H1 (cell line): ENCODE measurements at regions not wholly inside any gene's neighbourhood (a gene's known extent, or its start where the extent isn't known, plus 50 kb on each side); places are given as distances from the start of the nearest gene placed in this dataset.

Experiments
- GABPA ChIP-seq: IDR thresholded peaks from 2 replicates; pipeline ENCODE4 v1.6.1; 2011; ENCODE audit warnings: mild to moderate bottlenecking, low read length, moderate library complexity, borderline replicate concordance; ENCODE audit not compliant: insufficient read depth
- GTF2F1 ChIP-seq: IDR thresholded peaks from 2 replicates; pipeline ENCODE4 v1.6.1; 2012; ENCODE audit warnings: low read depth, low read length, improper control_type of control experiment, borderline replicate concordance
- JUND ChIP-seq: IDR thresholded peaks from 2 replicates; pipeline ENCODE4 v1.6.1; 2011; ENCODE audit warnings: mild to moderate bottlenecking, improper control_type of control experiment, low read length
- KDM1A ChIP-seq: fragments of 200-600, 300-600 bp; sonication (generic); IDR thresholded peaks from 2 replicates; pipeline ENCODE4 v1.7.1; 2016; ENCODE audit warnings: mild to moderate bottlenecking, low read length, borderline replicate concordance
- POLR2A ChIP-seq, 2 experiments: IDR thresholded peaks; 1 replicate in 1 of 2; 2 replicates in 1 of 2; pipeline ENCODE4 v1.6.1; 2011; ENCODE audit warnings: low read depth in 2 of 2, low read length in 2 of 2, mild to moderate bottlenecking in 2 of 2; ENCODE audit errors: control extremely low read depth in 1 of 2
- RBBP5 ChIP-seq: IDR thresholded peaks from 2 replicates; pipeline ENCODE4 v1.7.1; 2012; ENCODE audit warnings: low read depth, mild to moderate bottlenecking, inconsistent platforms, low read length, moderate library complexity, borderline replicate concordance
- RFX5 ChIP-seq: IDR thresholded peaks from 2 replicates; pipeline ENCODE4 v1.6.1; 2011; ENCODE audit warnings: low read depth, low read length, improper control_type of control experiment, borderline replicate concordance
- TAF1 ChIP-seq: IDR thresholded peaks from 2 replicates; pipeline ENCODE4 v1.6.1; 2011; ENCODE audit warnings: mild to moderate bottlenecking, low read depth, low read length
- YY1 ChIP-seq: IDR thresholded peaks from 2 replicates; pipeline ENCODE4 v1.6.1; 2011; ENCODE audit warnings: low read depth, mild to moderate bottlenecking, low read length

GRCh38 chr14:104306450-104307040 is 168.2 kb downstream of the KIF26A start (continued):
- TF ChIP-seq GTF2F1 (no peak), JUND (no peak), TAF1 (no peak), POLR2A (IDR thresholded peaks at IDR 0.05; ENCODE audit: control extremely low read depth in 1 of 2, low read depth in 2 of 2, low read length in 2 of 2) (no peak), GABPA (no peak), YY1 (no peak), KDM1A (no peak), RBBP5 (no peak), RFX5 (no peak)
